PFSK-1 (cell line): ENCODE measurements at regions not wholly inside any gene's neighbourhood (a gene's known extent, or its start where the extent isn't known, plus 50 kb on each side); places are given as distances from the start of the nearest gene placed in this dataset.

Experiments
- FOXP2 ChIP-seq: optimal IDR thresholded peaks from 2 replicates; pipeline ENCODE3; 2011; ENCODE audit warnings: borderline replicate concordance, control low read depth, inconsistent platforms; ENCODE audit not compliant: insufficient read depth; ENCODE audit errors: extremely low read length, extremely low read depth
- POLR2AphosphoS5 ChIP-seq: IDR thresholded peaks from 2 replicates; pipeline ENCODE4 v1.6.1; 2012; ENCODE audit warnings: low read depth, mild to moderate bottlenecking, control low read depth, low read length, moderate library complexity
- SIN3A ChIP-seq: IDR thresholded peaks from 2 replicates; pipeline ENCODE4 v1.6.1; 2012; ENCODE audit warnings: mild to moderate bottlenecking, low read length, moderate library complexity, borderline replicate concordance; ENCODE audit not compliant: insufficient read depth
- TAF1 ChIP-seq: IDR thresholded peaks from 2 replicates; pipeline ENCODE4 v1.6.1; 2012; ENCODE audit warnings: low read length, control low read depth, borderline replicate concordance; ENCODE audit not compliant: insufficient read depth
- TF ChIP-seq, protein P1 (sequence below), 2 experiments: IDR thresholded peaks; 2 replicates each; pipeline versions ENCODE4 v1.6.1 to v1.8.0; 2011 to 2012; ENCODE audit warnings: low read depth in 2 of 2, low read length in 2 of 2, control low read depth in 1 of 2, inconsistent platforms in 1 of 2, mild to moderate bottlenecking in 1 of 2, moderate library complexity in 1 of 2; ENCODE audit not compliant: insufficient read depth in 1 of 2

GRCh38 chr20:51906049-51906448, 103.7 kb upstream of the SALL4 start:
- no peak for TF ChIP-seq POLR2AphosphoS5
- no peak for TF ChIP-seq FOXP2
- TF ChIP-seq, protein P1, sequence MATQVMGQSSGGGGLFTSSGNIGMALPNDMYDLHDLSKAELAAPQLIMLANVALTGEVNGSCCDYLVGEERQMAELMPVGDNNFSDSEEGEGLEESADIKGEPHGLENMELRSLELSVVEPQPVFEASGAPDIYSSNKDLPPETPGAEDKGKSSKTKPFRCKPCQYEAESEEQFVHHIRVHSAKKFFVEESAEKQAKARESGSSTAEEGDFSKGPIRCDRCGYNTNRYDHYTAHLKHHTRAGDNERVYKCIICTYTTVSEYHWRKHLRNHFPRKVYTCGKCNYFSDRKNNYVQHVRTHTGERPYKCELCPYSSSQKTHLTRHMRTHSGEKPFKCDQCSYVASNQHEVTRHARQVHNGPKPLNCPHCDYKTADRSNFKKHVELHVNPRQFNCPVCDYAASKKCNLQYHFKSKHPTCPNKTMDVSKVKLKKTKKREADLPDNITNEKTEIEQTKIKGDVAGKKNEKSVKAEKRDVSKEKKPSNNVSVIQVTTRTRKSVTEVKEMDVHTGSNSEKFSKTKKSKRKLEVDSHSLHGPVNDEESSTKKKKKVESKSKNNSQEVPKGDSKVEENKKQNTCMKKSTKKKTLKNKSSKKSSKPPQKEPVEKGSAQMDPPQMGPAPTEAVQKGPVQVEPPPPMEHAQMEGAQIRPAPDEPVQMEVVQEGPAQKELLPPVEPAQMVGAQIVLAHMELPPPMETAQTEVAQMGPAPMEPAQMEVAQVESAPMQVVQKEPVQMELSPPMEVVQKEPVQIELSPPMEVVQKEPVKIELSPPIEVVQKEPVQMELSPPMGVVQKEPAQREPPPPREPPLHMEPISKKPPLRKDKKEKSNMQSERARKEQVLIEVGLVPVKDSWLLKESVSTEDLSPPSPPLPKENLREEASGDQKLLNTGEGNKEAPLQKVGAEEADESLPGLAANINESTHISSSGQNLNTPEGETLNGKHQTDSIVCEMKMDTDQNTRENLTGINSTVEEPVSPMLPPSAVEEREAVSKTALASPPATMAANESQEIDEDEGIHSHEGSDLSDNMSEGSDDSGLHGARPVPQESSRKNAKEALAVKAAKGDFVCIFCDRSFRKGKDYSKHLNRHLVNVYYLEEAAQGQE (IDR thresholded peaks at IDR 0.05; ENCODE audit: insufficient read depth in 1 of 2, low read depth in 2 of 2, low read length in 2 of 2) = no peak

GRCh38 chr20:51902933-51903332, 100.6 kb upstream of the SALL4 start:
- no peak for TF ChIP-seq SIN3A
- no peak for TF ChIP-seq POLR2AphosphoS5
- TF ChIP-seq FOXP2 = no peak
- TF ChIP-seq, protein P1 (IDR thresholded peaks at IDR 0.05; ENCODE audit: insufficient read depth in 1 of 2, low read depth in 2 of 2, low read length in 2 of 2) = no peak

DNA sequence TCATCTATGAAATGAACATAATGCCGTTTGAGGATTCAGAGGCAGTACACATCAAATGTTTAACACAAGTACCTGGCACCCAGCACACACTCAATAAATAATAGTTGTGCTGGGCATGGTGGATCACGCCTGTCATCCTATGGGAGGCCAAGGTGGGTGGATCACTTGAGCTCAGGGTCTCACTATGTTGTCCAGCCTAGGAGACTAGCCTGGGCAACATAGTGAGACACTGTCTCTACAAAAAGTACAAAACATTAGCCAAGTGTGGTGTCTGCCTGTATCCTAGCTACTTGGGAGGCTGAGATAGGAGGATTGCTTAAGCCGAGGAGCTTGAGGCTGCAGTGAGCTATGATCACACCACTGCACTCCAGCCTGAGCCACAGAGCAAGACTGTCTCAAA, 98.1 kb upstream of the SALL4 start:
- TF ChIP-seq TAF1 (no peak), POLR2AphosphoS5 (no peak), FOXP2 (no peak), SIN3A (no peak)
- TF ChIP-seq, protein P1 (IDR thresholded peaks at IDR 0.05; ENCODE audit: insufficient read depth in 1 of 2, low read depth in 2 of 2, low read length in 2 of 2) = no peak

DNA sequence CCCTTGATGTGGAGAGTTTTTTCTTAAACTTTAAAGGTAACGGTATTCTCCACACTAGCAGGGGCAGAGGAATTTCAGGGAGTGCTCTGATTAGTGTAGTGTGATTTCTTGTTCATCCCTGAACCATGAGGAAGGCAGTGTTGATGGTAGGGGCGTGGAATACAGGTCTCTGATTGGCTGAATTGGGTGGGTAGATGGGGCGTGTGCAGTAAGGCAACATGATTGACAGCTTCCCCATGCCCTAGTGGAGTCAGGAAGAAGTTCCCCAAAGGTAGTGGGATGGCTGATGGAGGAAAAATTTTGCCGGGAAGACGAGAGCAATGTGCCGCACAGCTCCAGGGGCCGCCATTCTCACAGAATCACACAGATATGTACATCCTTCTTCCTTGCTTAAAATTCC, 97.4 kb upstream of the SALL4 start:
- TF ChIP-seq FOXP2 = no peak
- no peak for TF ChIP-seq SIN3A
- TF ChIP-seq, protein P1 (IDR thresholded peaks at IDR 0.05; ENCODE audit: insufficient read depth in 1 of 2, low read depth in 2 of 2, low read length in 2 of 2) = no peak
- TF ChIP-seq TAF1 = no peak
- TF ChIP-seq POLR2AphosphoS5 = no peak

- no peak for TF ChIP-seq TAF1
- TF ChIP-seq, protein P1 (IDR thresholded peaks at IDR 0.05; ENCODE audit: insufficient read depth in 1 of 2, low read depth in 2 of 2, low read length in 2 of 2) = no peak
- TF ChIP-seq SIN3A = no peak
- no peak for TF ChIP-seq FOXP2
- no peak for TF ChIP-seq POLR2AphosphoS5
These were observed 96.5 kb upstream of the SALL4 start for GRCh38 chr20:51898788-51899187.
